Eye (tissue), 1 donor: ENCODE measurements at regions not wholly inside any gene's neighbourhood (a gene's known extent, or its start where the extent isn't known, plus 50 kb on each side); places are given as distances from the start of the nearest gene placed in this dataset.
A peak's percentile ranks its signal among the peaks of the same experiment; 100 is the strongest.

ENCODE experiments used
- DNase-seq: peaks from one replicate; pipeline ENCODE4 v3.0.0-alpha.2; 2015

GRCh38 chrX:147710301-147710700 is 201.4 kb upstream of the FMR1 start:
- no peak for DNase-seq

GRCh38 chrX:147733369-147733768 is 178.3 kb upstream of the FMR1 start:
- DNase-seq = no peak

- DNase-seq = no peak
Measured at GRCh38 chrX:147735364-147735763, 176.4 kb upstream of the FMR1 start.

- DNase-seq = no peak
Measured at GRCh38 chrX:147736045-147736444, 175.7 kb upstream of the FMR1 start.

- DNase-seq = no peak
Measured at GRCh38 chrX:147737690-147738089, 174.0 kb upstream of the FMR1 start.

GRCh38 chrX:147738265-147738664 is 173.5 kb upstream of the FMR1 start:
- no peak for DNase-seq

- DNase-seq = no peak
Measured at GRCh38 chrX:147739196-147739595, 172.5 kb upstream of the FMR1 start.

GRCh38 chrX:147741776-147742175 is 169.9 kb upstream of the FMR1 start:
- DNase-seq = no peak

- DNase-seq = no peak
Measured at GRCh38 chrX:147749308-147749707, 162.4 kb upstream of the FMR1 start.

- no peak for DNase-seq
Measured at GRCh38 chrX:147757750-147758149, 154.0 kb upstream of the FMR1 start.

GRCh38 chrX:147763131-147763530 is 148.6 kb upstream of the FMR1 start:
- no peak for DNase-seq

- DNase-seq = no peak
Measured at GRCh38 chrX:147764868-147765267, 146.9 kb upstream of the FMR1 start.

- no peak for DNase-seq
Measured at GRCh38 chrX:147770858-147771257, 140.9 kb upstream of the FMR1 start.

GRCh38 chrX:147776988-147777387 is 134.7 kb upstream of the FMR1 start:
- DNase-seq = no peak

GRCh38 chrX:147779173-147779572 is 132.5 kb upstream of the FMR1 start:
- DNase-seq = no peak

GRCh38 chrX:147781844-147782243 is 129.9 kb upstream of the FMR1 start:
- DNase-seq = no peak

GRCh38 chrX:147788641-147789350 is 122.9 kb upstream of the FMR1 start:
- no peak for DNase-seq

GRCh38 chrX:147800663-147801062 is 111.1 kb upstream of the FMR1 start:
- DNase-seq = no peak

GRCh38 chrX:147803948-147804347 is 107.8 kb upstream of the FMR1 start:
- peak; percentile 57 for DNase-seq

GRCh38 chrX:147811803-147812202 is 99.9 kb upstream of the FMR1 start:
- DNase-seq = no peak

- DNase-seq = no peak
Measured at GRCh38 chrX:147827070-147827469, 84.6 kb upstream of the FMR1 start.

- no peak for DNase-seq
Measured at GRCh38 chrX:147828719-147829118, 83.0 kb upstream of the FMR1 start.

- DNase-seq = no peak
Measured at GRCh38 chrX:147832707-147833348, 78.9 kb upstream of the FMR1 start.

GRCh38 chrX:147838465-147839131 is 73.1 kb upstream of the FMR1 start:
- no peak for DNase-seq
